ENCODE measurements at regions not wholly inside any gene's neighbourhood (a gene's known extent, or its start where the extent isn't known, plus 50 kb on each side); places are given as distances from the start of the nearest gene placed in this dataset.

DNA sequence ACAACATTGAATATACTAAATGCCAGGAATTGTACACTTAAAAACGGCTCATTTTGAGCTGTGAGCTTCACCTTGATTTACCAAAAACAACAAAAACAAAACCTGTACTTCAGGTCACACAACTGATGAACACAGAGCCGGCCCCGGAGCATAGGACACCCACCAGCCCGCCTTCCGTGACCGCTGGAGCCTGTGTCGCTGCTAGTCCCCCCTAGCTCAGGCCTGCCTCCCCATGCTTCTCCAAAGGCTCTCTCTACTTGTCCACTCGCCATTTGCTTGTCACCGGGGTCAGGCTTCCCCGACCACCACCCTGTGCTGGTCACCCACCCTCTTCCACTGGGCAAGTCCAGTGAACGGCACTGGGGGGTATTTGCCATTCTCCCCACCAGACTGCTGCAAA is 113.8 kb upstream of the TNRC6C start (continued):
- TF ChIP-seq, protein P1, sequence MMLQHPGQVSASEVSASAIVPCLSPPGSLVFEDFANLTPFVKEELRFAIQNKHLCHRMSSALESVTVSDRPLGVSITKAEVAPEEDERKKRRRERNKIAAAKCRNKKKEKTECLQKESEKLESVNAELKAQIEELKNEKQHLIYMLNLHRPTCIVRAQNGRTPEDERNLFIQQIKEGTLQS (IDR thresholded peaks at IDR 0.05): no peak
- TF ChIP-seq MAX (IDR thresholded peaks at IDR 0.05) (no peak), HNF4A (conservative IDR thresholded peaks at IDR 0.05) (no peak), FOXA2 (IDR thresholded peaks at IDR 0.05) (no peak), SP1 (IDR thresholded peaks at IDR 0.05) (no peak)
- TF ChIP-seq, protein P2, sequence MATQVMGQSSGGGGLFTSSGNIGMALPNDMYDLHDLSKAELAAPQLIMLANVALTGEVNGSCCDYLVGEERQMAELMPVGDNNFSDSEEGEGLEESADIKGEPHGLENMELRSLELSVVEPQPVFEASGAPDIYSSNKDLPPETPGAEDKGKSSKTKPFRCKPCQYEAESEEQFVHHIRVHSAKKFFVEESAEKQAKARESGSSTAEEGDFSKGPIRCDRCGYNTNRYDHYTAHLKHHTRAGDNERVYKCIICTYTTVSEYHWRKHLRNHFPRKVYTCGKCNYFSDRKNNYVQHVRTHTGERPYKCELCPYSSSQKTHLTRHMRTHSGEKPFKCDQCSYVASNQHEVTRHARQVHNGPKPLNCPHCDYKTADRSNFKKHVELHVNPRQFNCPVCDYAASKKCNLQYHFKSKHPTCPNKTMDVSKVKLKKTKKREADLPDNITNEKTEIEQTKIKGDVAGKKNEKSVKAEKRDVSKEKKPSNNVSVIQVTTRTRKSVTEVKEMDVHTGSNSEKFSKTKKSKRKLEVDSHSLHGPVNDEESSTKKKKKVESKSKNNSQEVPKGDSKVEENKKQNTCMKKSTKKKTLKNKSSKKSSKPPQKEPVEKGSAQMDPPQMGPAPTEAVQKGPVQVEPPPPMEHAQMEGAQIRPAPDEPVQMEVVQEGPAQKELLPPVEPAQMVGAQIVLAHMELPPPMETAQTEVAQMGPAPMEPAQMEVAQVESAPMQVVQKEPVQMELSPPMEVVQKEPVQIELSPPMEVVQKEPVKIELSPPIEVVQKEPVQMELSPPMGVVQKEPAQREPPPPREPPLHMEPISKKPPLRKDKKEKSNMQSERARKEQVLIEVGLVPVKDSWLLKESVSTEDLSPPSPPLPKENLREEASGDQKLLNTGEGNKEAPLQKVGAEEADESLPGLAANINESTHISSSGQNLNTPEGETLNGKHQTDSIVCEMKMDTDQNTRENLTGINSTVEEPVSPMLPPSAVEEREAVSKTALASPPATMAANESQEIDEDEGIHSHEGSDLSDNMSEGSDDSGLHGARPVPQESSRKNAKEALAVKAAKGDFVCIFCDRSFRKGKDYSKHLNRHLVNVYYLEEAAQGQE (IDR thresholded peaks at IDR 0.05): no peak

DNA sequence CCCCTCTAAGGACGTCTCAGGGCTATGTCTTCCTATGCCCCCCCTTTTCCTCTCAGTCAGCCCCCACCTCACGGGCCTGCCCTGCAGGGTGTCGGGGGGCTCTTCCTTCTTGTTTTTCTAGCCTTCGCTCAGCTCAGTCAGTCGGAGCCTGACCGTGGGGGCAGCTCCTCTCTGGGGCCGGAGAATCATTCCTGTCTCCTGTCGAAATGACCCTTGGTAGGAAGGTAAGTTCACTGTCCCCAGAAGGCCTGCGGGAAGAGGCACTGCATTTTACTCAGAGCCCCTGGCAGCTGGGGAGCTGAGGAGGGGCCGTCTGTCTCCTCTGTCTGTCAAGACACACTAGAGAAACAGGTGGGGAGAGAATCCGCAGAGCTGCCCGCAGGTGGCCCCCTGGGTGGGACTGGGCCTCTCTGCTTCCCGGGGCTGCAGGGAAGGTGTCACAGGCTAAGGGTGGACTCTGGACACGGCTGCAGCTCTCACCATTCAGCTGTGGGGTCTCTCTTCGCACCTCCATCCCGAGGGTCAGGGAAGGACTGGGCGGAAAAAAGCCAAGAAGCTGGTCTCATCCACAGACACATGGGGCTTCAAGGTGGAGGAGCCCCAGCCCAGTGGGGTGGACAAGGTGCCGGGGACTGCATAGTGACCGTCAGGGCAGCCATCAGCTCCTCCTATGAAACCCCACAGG is 112.8 kb upstream of the TNRC6C start:
- H3K4me3 ChIP-seq (ENCODE audit: low read depth in 1 of 3, low read length in 3 of 3): no peak overlapping the region
- no peak overlapping the region for H3K9ac ChIP-seq (ENCODE audit: low read depth in 1 of 2, low read length in 2 of 2)
- TF ChIP-seq FOXA2 (IDR thresholded peaks at IDR 0.05) (no peak), JUND (IDR thresholded peaks at IDR 0.05) (no peak), NR2F2 (IDR thresholded peaks at IDR 0.05) (no peak), HNF4A (conservative IDR thresholded peaks at IDR 0.05) (no peak), SP1 (IDR thresholded peaks at IDR 0.05) (no peak), RAD21 (IDR thresholded peaks at IDR 0.05) (no peak)
- TF ChIP-seq, protein P3, sequence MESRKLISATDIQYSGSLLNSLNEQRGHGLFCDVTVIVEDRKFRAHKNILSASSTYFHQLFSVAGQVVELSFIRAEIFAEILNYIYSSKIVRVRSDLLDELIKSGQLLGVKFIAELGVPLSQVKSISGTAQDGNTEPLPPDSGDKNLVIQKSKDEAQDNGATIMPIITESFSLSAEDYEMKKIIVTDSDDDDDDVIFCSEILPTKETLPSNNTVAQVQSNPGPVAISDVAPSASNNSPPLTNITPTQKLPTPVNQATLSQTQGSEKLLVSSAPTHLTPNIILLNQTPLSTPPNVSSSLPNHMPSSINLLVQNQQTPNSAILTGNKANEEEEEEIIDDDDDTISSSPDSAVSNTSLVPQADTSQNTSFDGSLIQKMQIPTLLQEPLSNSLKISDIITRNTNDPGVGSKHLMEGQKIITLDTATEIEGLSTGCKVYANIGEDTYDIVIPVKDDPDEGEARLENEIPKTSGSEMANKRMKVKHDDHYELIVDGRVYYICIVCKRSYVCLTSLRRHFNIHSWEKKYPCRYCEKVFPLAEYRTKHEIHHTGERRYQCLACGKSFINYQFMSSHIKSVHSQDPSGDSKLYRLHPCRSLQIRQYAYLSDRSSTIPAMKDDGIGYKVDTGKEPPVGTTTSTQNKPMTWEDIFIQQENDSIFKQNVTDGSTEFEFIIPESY (IDR thresholded peaks at IDR 0.05): no peak
- TF ChIP-seq, protein P2 (IDR thresholded peaks at IDR 0.05): no peak
- H3K36me3 ChIP-seq (ENCODE audit: control insufficient read depth in 4 of 4, insufficient read depth in 3 of 4, low read depth in 1 of 4, low read length in 3 of 4): no peaks in the 10 kb centered on the region
- no peaks in the 10 kb centered on the region for H3K27me3 ChIP-seq (ENCODE audit: control insufficient read depth in 4 of 4, insufficient read depth in 4 of 4, low read length in 3 of 4)
- DNase-seq (ENCODE audit: low spot score): no peak
- WGBS: 68% methylated on average over 19 of the region's 19 CpGs
- H3K27ac ChIP-seq (ENCODE audit: low read depth in 1 of 2, low read length in 2 of 2): no peak overlapping the region
- no peaks in the 10 kb centered on the region for H3K4me1 ChIP-seq (ENCODE audit: control insufficient read depth in 4 of 4, insufficient read depth in 4 of 4, low read length in 3 of 4)
- no peaks in the 10 kb centered on the region for H3K9me3 ChIP-seq (ENCODE audit: control insufficient read depth in 4 of 4, low read length in 3 of 4)

Measured in liver (tissue), 7 donors.